HL-60 (cell line): ENCODE measurements at regions not wholly inside any gene's neighbourhood (a gene's known extent, or its start where the extent isn't known, plus 50 kb on each side); places are given as distances from the start of the nearest gene placed in this dataset.

Experiments used
- DNase-seq, 2 experiments: peaks; one replicate each; pipeline ENCODE4 v3.0.0-alpha.2; 2010 to 2020; ENCODE audit warnings: low read depth in 1 of 2, low spot score in 1 of 2
- H3K27ac ChIP-seq: fragments of 250-450 bp; sonication (Bioruptor Pico); replicated peaks from 2 replicates; pipeline ENCODE4 v1.5.1; 2020; ENCODE audit warnings: mild to moderate bottlenecking, moderate library complexity
- H3K27me3 ChIP-seq: fragments of 250-450 bp; sonication (Bioruptor Pico); 2 replicates; pipeline ENCODE4 v1.5.1; 2021; ENCODE audit warnings: mild to moderate bottlenecking, moderate library complexity; ENCODE audit not compliant: insufficient read depth, poor library complexity, severe bottlenecking
- H3K4me3 ChIP-seq: replicated peaks from 2 replicates; pipeline ENCODE4 v1.5.1; 2011; ENCODE audit warnings: mild to moderate bottlenecking, control low read depth, low read length; ENCODE audit not compliant: insufficient read depth
- CTCF ChIP-seq: IDR thresholded peaks from one replicate; pipeline ENCODE4 v1.5.1; 2011; ENCODE audit warnings: low read length, control low read depth, inconsistent platforms; ENCODE audit not compliant: insufficient read depth
- GABPA ChIP-seq: IDR thresholded peaks from 2 replicates; pipeline ENCODE4 v1.6.1; 2012; ENCODE audit warnings: low read depth
- POLR2AphosphoS5 ChIP-seq: IDR thresholded peaks from 2 replicates; pipeline ENCODE4 v1.6.1; 2012; ENCODE audit warnings: low read depth
- SPI1 ChIP-seq: IDR thresholded peaks from 2 replicates; pipeline ENCODE4 v1.6.1; 2012; ENCODE audit warnings: low read depth, mild to moderate bottlenecking, borderline replicate concordance
- TF ChIP-seq, protein P1 (sequence below): IDR thresholded peaks from 2 replicates; pipeline ENCODE4 v1.6.1; 2012; ENCODE audit warnings: low read depth; ENCODE audit not compliant: insufficient replicate concordance

- no peak for DNase-seq
- TF ChIP-seq CTCF (no peak), GABPA (no peak), SPI1 (no peak), POLR2AphosphoS5 (no peak)
- TF ChIP-seq, protein P1, sequence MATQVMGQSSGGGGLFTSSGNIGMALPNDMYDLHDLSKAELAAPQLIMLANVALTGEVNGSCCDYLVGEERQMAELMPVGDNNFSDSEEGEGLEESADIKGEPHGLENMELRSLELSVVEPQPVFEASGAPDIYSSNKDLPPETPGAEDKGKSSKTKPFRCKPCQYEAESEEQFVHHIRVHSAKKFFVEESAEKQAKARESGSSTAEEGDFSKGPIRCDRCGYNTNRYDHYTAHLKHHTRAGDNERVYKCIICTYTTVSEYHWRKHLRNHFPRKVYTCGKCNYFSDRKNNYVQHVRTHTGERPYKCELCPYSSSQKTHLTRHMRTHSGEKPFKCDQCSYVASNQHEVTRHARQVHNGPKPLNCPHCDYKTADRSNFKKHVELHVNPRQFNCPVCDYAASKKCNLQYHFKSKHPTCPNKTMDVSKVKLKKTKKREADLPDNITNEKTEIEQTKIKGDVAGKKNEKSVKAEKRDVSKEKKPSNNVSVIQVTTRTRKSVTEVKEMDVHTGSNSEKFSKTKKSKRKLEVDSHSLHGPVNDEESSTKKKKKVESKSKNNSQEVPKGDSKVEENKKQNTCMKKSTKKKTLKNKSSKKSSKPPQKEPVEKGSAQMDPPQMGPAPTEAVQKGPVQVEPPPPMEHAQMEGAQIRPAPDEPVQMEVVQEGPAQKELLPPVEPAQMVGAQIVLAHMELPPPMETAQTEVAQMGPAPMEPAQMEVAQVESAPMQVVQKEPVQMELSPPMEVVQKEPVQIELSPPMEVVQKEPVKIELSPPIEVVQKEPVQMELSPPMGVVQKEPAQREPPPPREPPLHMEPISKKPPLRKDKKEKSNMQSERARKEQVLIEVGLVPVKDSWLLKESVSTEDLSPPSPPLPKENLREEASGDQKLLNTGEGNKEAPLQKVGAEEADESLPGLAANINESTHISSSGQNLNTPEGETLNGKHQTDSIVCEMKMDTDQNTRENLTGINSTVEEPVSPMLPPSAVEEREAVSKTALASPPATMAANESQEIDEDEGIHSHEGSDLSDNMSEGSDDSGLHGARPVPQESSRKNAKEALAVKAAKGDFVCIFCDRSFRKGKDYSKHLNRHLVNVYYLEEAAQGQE = no peak
- no peak overlapping the region for H3K27ac ChIP-seq
- H3K27me3 ChIP-seq = no peaks in the 10 kb centered on the region
- H3K4me3 ChIP-seq = no peak overlapping the region
Observed at GRCh38 chr15:56835718-56836171, 82.7 kb upstream of the TCF12 start.

GRCh38 chr15:56832125-56832524, 86.3 kb upstream of the TCF12 start:
- no peak overlapping the region for H3K27ac ChIP-seq
- DNase-seq = no peak
- no peaks in the 10 kb centered on the region for H3K27me3 ChIP-seq
- no peak overlapping the region for H3K4me3 ChIP-seq
- TF ChIP-seq POLR2AphosphoS5 = no peak
- no peak for TF ChIP-seq SPI1
- TF ChIP-seq, protein P1 = no peak
- no peak for TF ChIP-seq CTCF
- no peak for TF ChIP-seq GABPA

DNA sequence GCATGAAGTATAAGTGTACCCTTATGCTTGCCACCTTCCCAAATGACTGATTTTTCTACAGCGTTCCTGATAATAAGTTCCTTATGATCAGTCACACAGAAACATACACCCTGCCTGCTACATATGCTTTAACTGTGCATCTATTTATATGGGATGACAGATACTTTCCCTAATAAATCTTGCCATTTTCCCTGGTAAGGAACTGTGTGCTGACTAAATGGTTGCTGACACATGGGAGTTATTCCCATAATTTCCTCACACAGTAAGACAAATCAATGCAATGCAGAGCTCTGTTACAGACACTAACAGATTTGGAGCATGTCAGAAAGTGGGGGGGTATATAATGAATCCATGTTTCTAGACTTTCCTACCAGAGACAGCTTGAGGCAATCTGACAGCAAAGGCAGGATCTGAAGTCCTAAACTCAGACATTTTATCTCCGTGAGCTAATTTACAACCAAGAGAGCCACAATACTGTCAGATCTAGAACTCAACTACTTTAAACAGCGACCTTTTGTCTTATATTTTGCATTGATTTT, 86.9 kb upstream of the TCF12 start:
- no peak for DNase-seq
- TF ChIP-seq POLR2AphosphoS5 = no peak
- no peak for TF ChIP-seq SPI1
- TF ChIP-seq CTCF = no peak
- no peak for TF ChIP-seq GABPA
- TF ChIP-seq, protein P1 = no peak
- H3K27ac ChIP-seq = no peak overlapping the region

More for the DNA sequence above, 86.9 kb upstream of the TCF12 start:
- no peak overlapping the region for H3K4me3 ChIP-seq
- H3K27me3 ChIP-seq = no peaks in the 10 kb centered on the region
